K562 (cell line): ENCODE measurements at regions not wholly inside any gene's neighbourhood (a gene's known extent, or its start where the extent isn't known, plus 50 kb on each side); places are given as distances from the start of the nearest gene placed in this dataset.

Experiments used
- ATAC-seq: fragments of 200-7000 bp; cut with Tn5 transposase; 3 replicates; pipeline ENCODE4 v1.9.1; 2020; ENCODE audit warnings: moderate library complexity
- BruUV-seq: library from RNA; stranded (reverse); fragments of 400-500 nt; replicated peaks from 2 replicates; lab custom pipeline; 2021; lab: Mats Ljungman, UMichigan
- CTCF ChIA-PET: fragments of 300-600 bp; formaldehyde crosslinking; extraction: SDS; loops from one replicate; lab custom pipeline; 2021; ENCODE audit warnings: low intra/inter-chr PET ratio; lab: Yijun Ruan, JAX
- POLR2A ChIA-PET: fragments of 300-600, 350-650 bp; sonication (Branson Sonifier 250); formaldehyde crosslinking; extraction: SDS; loops from one replicate; lab custom pipeline; 2021; ENCODE audit warnings: antibody characterized with exemption, inconsistent platforms; lab: Yijun Ruan, JAX
- DNase-seq, 4 experiments: peaks; one replicate each; pipeline versions ENCODE4 v3.0.0 to v3.0.0-alpha.2; 2011 to 2018; ENCODE audit warnings: low spot score in 3 of 4, mixed read lengths in 3 of 4; ENCODE audit errors: extremely low read depth in 1 of 4
- FAIRE-seq: peaks from 2 replicates; lab custom pipeline; 2011; peaks lifted over from hg19 to GRCh38; lab: Jason Lieb, UNC
- H2AFZ ChIP-seq: 2 replicates; pipeline ENCODE4 v1.6.0; 2011; ENCODE audit warnings: low read depth, low read length, control low read depth, inconsistent platforms
- H3K27ac ChIP-seq: fragments of 200-600 bp; 3 replicates; pipeline ENCODE4 v1.8.0; 2011; ENCODE audit warnings: low read depth, mild to moderate bottlenecking, control low read depth, inconsistent platforms, low read length, moderate library complexity, mixed read lengths; ENCODE audit errors: extremely low read depth
- H3K27me3 ChIP-seq, 2 experiments: fragments of 300-600 bp in 1 of 2; 2 replicates in 1 of 2; 3 replicates in 1 of 2; pipeline versions ENCODE4 v1.6.0 to v1.8.0; 2011; ENCODE audit warnings: inconsistent platforms in 2 of 2, low read length in 2 of 2, mild to moderate bottlenecking in 1 of 2, mixed read lengths in 1 of 2, moderate library complexity in 1 of 2; ENCODE audit not compliant: control insufficient read depth in 2 of 2, insufficient read depth in 2 of 2
- H3K36me3 ChIP-seq: fragments of 300-600 bp; 3 replicates; pipeline ENCODE4 v1.8.0; 2011; ENCODE audit warnings: mild to moderate bottlenecking, low read length, inconsistent platforms; ENCODE audit not compliant: control insufficient read depth, insufficient read depth
- H3K4me1 ChIP-seq, 2 experiments: fragments of 200-600 bp in 1 of 2; replicated peaks in 1 of 2; 2 replicates in 1 of 2; 3 replicates in 1 of 2; pipeline versions ENCODE4 v1.5.1 to v1.8.0; 2011; ENCODE audit warnings: inconsistent platforms in 2 of 2, low read length in 2 of 2, mild to moderate bottlenecking in 1 of 2, mixed read lengths in 1 of 2, moderate library complexity in 1 of 2; ENCODE audit not compliant: control insufficient read depth in 2 of 2, insufficient read depth in 2 of 2
- H3K4me2 ChIP-seq: 2 replicates; pipeline ENCODE4 v1.6.1; 2011; ENCODE audit warnings: low read length, control low read depth, inconsistent platforms, mixed read lengths; ENCODE audit not compliant: insufficient read depth
- H3K4me3 ChIP-seq: fragments of 200-600 bp; sonication (generic), shearing (Covaris generic); 2 replicates; pipeline ENCODE4 v1.5.1; 2016; ENCODE audit warnings: control low read depth, inconsistent platforms
- H3K79me2 ChIP-seq: fragments of 200-600 bp; 3 replicates; pipeline ENCODE4 v1.8.0; 2011; ENCODE audit warnings: low read length, inconsistent platforms; ENCODE audit not compliant: control insufficient read depth, insufficient read depth
- H3K9ac ChIP-seq, 2 experiments: 2 replicates each; pipeline versions ENCODE4 v1.6.0 to v1.6.1; 2011; ENCODE audit warnings: low read depth in 2 of 2, low read length in 2 of 2, control low read depth in 1 of 2, inconsistent platforms in 1 of 2, mild to moderate bottlenecking in 1 of 2, mixed read lengths in 1 of 2; ENCODE audit not compliant: insufficient read depth in 1 of 2
- H3K9me1 ChIP-seq: one replicate; pipeline ENCODE4 v1.6.0; 2011; ENCODE audit warnings: inconsistent platforms, mild to moderate bottlenecking, low read length, moderate library complexity; ENCODE audit not compliant: control insufficient read depth, insufficient read depth
- H3K9me3 ChIP-seq: replicated peaks from 2 replicates; pipeline ENCODE4 v1.5.1; 2011; ENCODE audit warnings: low read depth, low read length, inconsistent platforms; ENCODE audit not compliant: control insufficient read depth, insufficient read depth
- H4K20me1 ChIP-seq: replicated peaks from 2 replicates; pipeline ENCODE4 v1.6.1; 2011; ENCODE audit warnings: low read length, inconsistent platforms, mixed read lengths; ENCODE audit not compliant: control insufficient read depth, insufficient read depth
- CHD2 ChIP-seq: IDR thresholded peaks from 2 replicates; pipeline ENCODE4 v1.6.1; 2011; ENCODE audit warnings: low read depth, low read length
- GATA2 ChIP-seq: sonication (generic); formaldehyde crosslinking; IDR thresholded peaks from 2 replicates; pipeline ENCODE4 v1.4.0; 2020; ENCODE audit warnings: mild to moderate bottlenecking, missing genetic modification reagents
- HIVEP1 ChIP-seq: fragments of 250-450 bp; sonication (Bioruptor Pico); IDR thresholded peaks from 2 replicates; pipeline ENCODE4 v1.4.0; 2020; ENCODE audit warnings: mild to moderate bottlenecking
- ILK ChIP-seq: fragments of 450-650 bp; IDR thresholded peaks from 2 replicates; pipeline ENCODE4 v1.6.1; 2016; ENCODE audit warnings: missing genetic modification characterization, low read depth, mild to moderate bottlenecking, missing compliant biosample characterization, moderate library complexity, borderline replicate concordance
- KLF13 ChIP-seq: fragments of 450-650 bp; IDR thresholded peaks from 2 replicates; pipeline ENCODE4 v1.6.1; 2016; ENCODE audit warnings: missing genetic modification characterization, low read depth, mild to moderate bottlenecking, missing compliant biosample characterization, moderate library complexity, borderline replicate concordance
- MCM2 ChIP-seq: fragments of 450-650 bp; IDR thresholded peaks from 2 replicates; pipeline ENCODE4 v1.6.1; 2017; ENCODE audit warnings: low read depth, mild to moderate bottlenecking
- MIER1 ChIP-seq: fragments of 450-650 bp; IDR thresholded peaks from 2 replicates; pipeline ENCODE4 v1.6.1; 2016; ENCODE audit warnings: antibody characterized with exemption, mild to moderate bottlenecking, low read depth
- NR4A1 ChIP-seq, 2 experiments: fragments of 250-450 bp in 1 of 2; fragments of 450-650 bp in 1 of 2; sonication (Bioruptor Pico) in 1 of 2; IDR thresholded peaks; 2 replicates each; pipeline versions ENCODE4 v1.4.0 to v1.6.1; 2016 to 2020; ENCODE audit warnings: mild to moderate bottlenecking in 2 of 2, missing compliant biosample characterization in 1 of 2, missing genetic modification characterization in 1 of 2, moderate library complexity in 1 of 2
- NUFIP1 ChIP-seq: fragments of 450-650 bp; IDR thresholded peaks from 2 replicates; pipeline ENCODE4 v1.6.1; 2018; ENCODE audit not compliant: partially characterized antibody
- U2AF1 ChIP-seq: fragments of 200-400 bp; formaldehyde crosslinking; optimal IDR thresholded peaks from 2 replicates; pipeline ENCODE3; 2017; ENCODE audit warnings: mild to moderate bottlenecking, low read depth, low read length, moderate library complexity
- WGBS: fragments of 100-300 bp; shearing (Covaris generic); methylation state at CpG from one replicate; pipeline ENCODE4 v1.1.6; 2016; ENCODE audit warnings: low coverage, mixed read lengths; ENCODE audit not compliant: insufficient coverage; ENCODE audit errors: missing lambda C conversion rate; 5-methylcytosine and 5-hydroxymethylcytosine counted together
- in situ Hi-C: fragments of 300-500 bp; cut with MboI; formaldehyde crosslinking; loops from 4 replicates; pipeline ENCODE4 v1.15.0; 2018; ENCODE audit warnings: inconsistent platforms, mixed read lengths
- intact Hi-C: fragments of 100-400 bp; cut with micrococcal nuclease; formaldehyde crosslinking; loops from 2 replicates; pipeline ENCODE4 v1.14.2; 2022
- TF ChIP-seq, protein P1 (sequence below), 2 experiments: fragments of 450-650 bp in 1 of 2; sonication (generic) in 1 of 2; formaldehyde crosslinking in 1 of 2; IDR thresholded peaks; 2 replicates each; pipeline versions ENCODE4 v1.7.1 to v1.9.0; 2016 to 2022; ENCODE audit warnings: inconsistent platforms in 1 of 2, mild to moderate bottlenecking in 1 of 2, missing genetic modification reagents in 1 of 2
- TF ChIP-seq, protein P2 (sequence below): fragments of 250-450 bp; sonication (Bioruptor Pico); IDR thresholded peaks from 2 replicates; pipeline ENCODE4 v1.5.0; 2021

DNA sequence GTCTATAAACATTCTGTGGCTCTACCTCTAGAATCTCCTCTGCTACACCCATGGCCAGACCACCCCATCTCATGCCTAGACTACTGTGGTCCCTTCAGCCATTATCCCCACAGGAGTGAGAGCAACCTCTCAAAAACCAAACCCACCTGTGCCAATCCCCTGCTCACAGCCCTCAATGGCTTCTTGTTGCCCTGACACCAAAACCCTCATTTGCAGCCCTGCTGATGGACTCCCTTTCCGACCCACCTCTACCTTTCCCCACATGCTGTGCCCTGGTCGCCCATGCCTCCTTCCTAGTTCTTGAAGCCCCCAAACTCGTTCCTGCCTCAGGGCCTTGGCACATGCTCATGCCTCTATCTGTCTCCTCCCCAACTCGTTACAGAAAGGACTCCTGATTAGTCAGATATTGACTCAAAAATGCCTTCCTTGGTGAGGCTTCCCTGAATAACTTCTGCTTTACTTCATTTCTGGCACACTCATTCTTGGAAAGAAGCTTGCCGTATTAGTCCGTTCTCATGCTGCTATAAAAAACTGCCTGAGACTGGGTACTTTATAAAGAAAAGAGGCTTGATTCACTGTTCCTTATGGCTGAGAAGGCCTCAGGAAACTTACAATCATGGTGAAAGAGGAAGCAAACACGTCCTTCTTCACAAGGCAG lies 104.2 kb downstream of the TEX36 start:
- ChIA-PET CTCF (no interaction called here), POLR2A (no interaction called here)
- Histone ChIP-seq H3K79me2 (no peaks in the 10 kb centered on the region), H3K27me3 (peaks cover 0 to 19% of the 10 kb centered on the region in 2 experiments; a peak in 2 of 5 replicates), H3K27ac (no peak overlapping the region), H4K20me1 (no peaks in the 10 kb centered on the region), H2AFZ (no peak overlapping the region), H3K4me3 (no peak overlapping the region), H3K4me2 (no peak overlapping the region), H3K9me1 (no peaks in the 10 kb centered on the region), H3K9me3 (no peaks in the 10 kb centered on the region), H3K4me1 (no peaks in the 10 kb centered on the region), H3K9ac (no peak overlapping the region), H3K36me3 (no peaks in the 10 kb centered on the region)
- BruUV-seq, result no TSS peak
- in situ Hi-C loops, result no loop called here
- ATAC-seq, result no peak
- intact Hi-C loops, result no loop called here
- WGBS, result 0% methylated on average over 7 of the region's 7 CpGs
- no peak for DNase-seq
- FAIRE-seq, result no peak
- TF ChIP-seq, protein P1, sequence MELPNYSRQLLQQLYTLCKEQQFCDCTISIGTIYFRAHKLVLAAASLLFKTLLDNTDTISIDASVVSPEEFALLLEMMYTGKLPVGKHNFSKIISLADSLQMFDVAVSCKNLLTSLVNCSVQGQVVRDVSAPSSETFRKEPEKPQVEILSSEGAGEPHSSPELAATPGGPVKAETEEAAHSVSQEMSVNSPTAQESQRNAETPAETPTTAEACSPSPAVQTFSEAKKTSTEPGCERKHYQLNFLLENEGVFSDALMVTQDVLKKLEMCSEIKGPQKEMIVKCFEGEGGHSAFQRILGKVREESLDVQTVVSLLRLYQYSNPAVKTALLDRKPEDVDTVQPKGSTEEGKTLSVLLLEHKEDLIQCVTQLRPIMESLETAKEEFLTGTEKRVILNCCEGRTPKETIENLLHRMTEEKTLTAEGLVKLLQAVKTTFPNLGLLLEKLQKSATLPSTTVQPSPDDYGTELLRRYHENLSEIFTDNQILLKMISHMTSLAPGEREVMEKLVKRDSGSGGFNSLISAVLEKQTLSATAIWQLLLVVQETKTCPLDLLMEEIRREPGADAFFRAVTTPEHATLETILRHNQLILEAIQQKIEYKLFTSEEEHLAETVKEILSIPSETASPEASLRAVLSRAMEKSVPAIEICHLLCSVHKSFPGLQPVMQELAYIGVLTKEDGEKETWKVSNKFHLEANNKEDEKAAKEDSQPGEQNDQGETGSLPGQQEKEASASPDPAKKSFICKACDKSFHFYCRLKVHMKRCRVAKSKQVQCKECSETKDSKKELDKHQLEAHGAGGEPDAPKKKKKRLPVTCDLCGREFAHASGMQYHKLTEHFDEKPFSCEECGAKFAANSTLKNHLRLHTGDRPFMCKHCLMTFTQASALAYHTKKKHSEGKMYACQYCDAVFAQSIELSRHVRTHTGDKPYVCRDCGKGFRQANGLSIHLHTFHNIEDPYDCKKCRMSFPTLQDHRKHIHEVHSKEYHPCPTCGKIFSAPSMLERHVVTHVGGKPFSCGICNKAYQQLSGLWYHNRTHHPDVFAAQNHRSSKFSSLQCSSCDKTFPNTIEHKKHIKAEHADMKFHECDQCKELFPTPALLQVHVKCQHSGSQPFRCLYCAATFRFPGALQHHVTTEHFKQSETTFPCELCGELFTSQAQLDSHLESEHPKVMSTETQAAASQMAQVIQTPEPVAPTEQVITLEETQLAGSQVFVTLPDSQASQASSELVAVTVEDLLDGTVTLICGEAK (IDR thresholded peaks at IDR 0.05), result no peak
- TF ChIP-seq, protein P1 (CRISPR knock-in tag; IDR thresholded peaks at IDR 0.05), result no peak
- no peak for TF ChIP-seq MIER1
- no peak for TF ChIP-seq ILK
- no peak for TF ChIP-seq CHD2
- TF ChIP-seq MCM2, result no peak
- TF ChIP-seq NR4A1 (CRISPR knock-in tag; IDR thresholded peaks at IDR 0.05), result no peak
- TF ChIP-seq NR4A1 (tag; IDR thresholded peaks at IDR 0.05), result no peak
- no peak for TF ChIP-seq GATA2
- no peak for TF ChIP-seq KLF13 (tag)
- TF ChIP-seq, protein P2, sequence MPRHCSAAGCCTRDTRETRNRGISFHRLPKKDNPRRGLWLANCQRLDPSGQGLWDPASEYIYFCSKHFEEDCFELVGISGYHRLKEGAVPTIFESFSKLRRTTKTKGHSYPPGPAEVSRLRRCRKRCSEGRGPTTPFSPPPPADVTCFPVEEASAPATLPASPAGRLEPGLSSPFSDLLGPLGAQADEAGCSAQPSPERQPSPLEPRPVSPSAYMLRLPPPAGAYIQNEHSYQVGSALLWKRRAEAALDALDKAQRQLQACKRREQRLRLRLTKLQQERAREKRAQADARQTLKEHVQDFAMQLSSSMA (CRISPR knock-in tag), result no peak
- no peak for TF ChIP-seq NUFIP1
- no peak for TF ChIP-seq HIVEP1 (CRISPR knock-in tag)
- no peak for TF ChIP-seq U2AF1
